Duodenal mucosa (tissue), 2 donors: ENCODE measurements at regions not wholly inside any gene's neighbourhood (a gene's known extent, or its start where the extent isn't known, plus 50 kb on each side); places are given as distances from the start of the nearest gene placed in this dataset.

Experiments
- H3K27ac ChIP-seq: one replicate; pipeline ENCODE4 v1.7.0; 2013; ENCODE audit warnings: low read depth, low read length
- H3K27me3 ChIP-seq, 2 donors: one replicate each; pipeline ENCODE4 v1.7.0; 2013; ENCODE audit warnings: low read length in 2 of 2, control low read depth in 1 of 2; ENCODE audit not compliant: insufficient read depth in 2 of 2, control insufficient read depth in 1 of 2
- H3K36me3 ChIP-seq, 2 donors: one replicate each; pipeline ENCODE4 v1.7.0; 2013; ENCODE audit warnings: low read length in 2 of 2, control low read depth in 1 of 2; ENCODE audit not compliant: insufficient read depth in 2 of 2, control insufficient read depth in 1 of 2
- H3K4me1 ChIP-seq, 2 donors: one replicate each; pipeline ENCODE4 v1.7.0; 2013; ENCODE audit warnings: low read length in 2 of 2, control low read depth in 1 of 2; ENCODE audit not compliant: insufficient read depth in 2 of 2, control insufficient read depth in 1 of 2
- H3K4me3 ChIP-seq, 2 donors: one replicate each; pipeline ENCODE4 v1.7.0; 2013; ENCODE audit warnings: low read length in 2 of 2, low read depth in 1 of 2
- H3K9ac ChIP-seq, 2 donors: one replicate each; pipeline ENCODE4 v1.7.0; 2013; ENCODE audit warnings: low read length in 2 of 2, low read depth in 1 of 2
- H3K9me3 ChIP-seq, 2 donors: one replicate each; pipeline ENCODE4 v1.7.0; 2013; ENCODE audit warnings: low read length in 2 of 2, control low read depth in 1 of 2; ENCODE audit not compliant: control insufficient read depth in 1 of 2

- Histone ChIP-seq H3K9ac (no peak overlapping the region), H3K36me3 (no peaks in the 10 kb centered on the region), H3K27ac (no peak overlapping the region), H3K27me3 (no peaks in the 10 kb centered on the region), H3K4me1 (no peaks in the 10 kb centered on the region), H3K4me3 (no peak overlapping the region), H3K9me3 (peaks cover 0 to 4% of the 10 kb centered on the region in 2 donors)
These were observed 516.1 kb upstream of the MGMT start for GRCh38 chr10:128950916-128951275.

- no peaks in the 10 kb centered on the region for H3K9me3 ChIP-seq
- no peak overlapping the region for H3K4me3 ChIP-seq
- no peak overlapping the region for H3K9ac ChIP-seq
- H3K36me3 ChIP-seq: no peaks in the 10 kb centered on the region
- H3K27ac ChIP-seq: no peak overlapping the region
- H3K4me1 ChIP-seq: no peaks in the 10 kb centered on the region
- no peaks in the 10 kb centered on the region for H3K27me3 ChIP-seq
These were observed 514.2 kb upstream of the MGMT start for GRCh38 chr10:128952856-128953255.

DNA sequence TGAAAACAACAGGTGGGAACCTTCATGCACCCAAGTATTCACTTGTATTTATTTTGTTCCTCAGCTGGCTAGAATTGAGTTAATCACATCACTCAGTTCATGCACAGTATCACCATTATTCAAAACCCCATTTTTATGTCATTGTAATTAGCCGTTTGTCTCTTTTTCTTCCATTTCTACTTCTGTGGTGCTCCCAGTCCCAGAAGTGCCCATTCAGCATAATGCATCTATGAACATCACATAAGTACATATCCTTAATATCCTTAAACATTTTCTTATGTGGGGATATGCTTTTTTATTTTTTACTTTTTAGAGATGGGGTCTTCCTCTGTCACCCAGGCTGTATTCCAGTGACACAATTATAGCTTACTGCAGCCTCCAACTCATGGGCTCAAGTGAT, 510.9 kb upstream of the MGMT start:
- H3K4me3 ChIP-seq: no peak overlapping the region

GRCh38 chr10:128957221-128957620, 509.8 kb upstream of the MGMT start:
- Histone ChIP-seq H3K36me3 (no peaks in the 10 kb centered on the region), H3K9ac (no peak overlapping the region), H3K9me3 (no peaks in the 10 kb centered on the region), H3K4me3 (no peak overlapping the region), H3K27me3 (peaks cover 0 to 12% of the 10 kb centered on the region in 2 donors), H3K4me1 (no peaks in the 10 kb centered on the region), H3K27ac (no peak overlapping the region)

More for the DNA sequence above, 510.9 kb upstream of the MGMT start:
- Histone ChIP-seq H3K9ac (no peak overlapping the region), H3K4me1 (no peaks in the 10 kb centered on the region), H3K27me3 (peaks cover 0 to 5% of the 10 kb centered on the region in 2 donors), H3K9me3 (no peaks in the 10 kb centered on the region), H3K27ac (no peak overlapping the region), H3K36me3 (no peaks in the 10 kb centered on the region)

GRCh38 chr10:128958834-128959690, 508.0 kb upstream of the MGMT start:
- H3K9ac ChIP-seq: no peak overlapping the region
- H3K27ac ChIP-seq: no peak overlapping the region
- H3K36me3 ChIP-seq: no peaks in the 10 kb centered on the region
- H3K27me3 ChIP-seq: peaks cover 0 to 14% of the 10 kb centered on the region in 2 donors
- H3K4me3 ChIP-seq: no peak overlapping the region
- no peaks in the 10 kb centered on the region for H3K9me3 ChIP-seq
- H3K4me1 ChIP-seq: no peaks in the 10 kb centered on the region

DNA sequence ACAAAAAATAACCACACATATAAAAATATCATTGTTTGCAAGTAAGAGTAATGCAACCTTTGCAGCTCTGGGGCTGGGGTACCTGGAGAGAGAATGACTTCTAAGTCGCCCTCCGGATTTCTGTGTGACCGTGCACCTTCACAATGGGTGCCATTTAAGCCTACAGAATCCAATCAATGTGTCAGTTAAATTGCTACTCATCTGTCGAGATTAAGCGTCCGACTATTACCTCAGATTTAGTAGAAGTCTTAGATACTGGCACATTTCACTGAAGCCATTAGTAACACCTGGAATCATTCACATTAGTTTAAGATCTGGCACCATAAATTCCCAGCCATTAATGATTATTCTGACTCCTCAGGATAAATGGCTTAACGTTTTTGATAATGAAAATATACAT, 507.3 kb upstream of the MGMT start:
- H3K27me3 ChIP-seq: peaks cover 0 to 14% of the 10 kb centered on the region in 2 donors
- H3K27ac ChIP-seq: no peak overlapping the region
- H3K9me3 ChIP-seq: no peaks in the 10 kb centered on the region
- H3K9ac ChIP-seq: no peak overlapping the region
- H3K4me1 ChIP-seq: no peaks in the 10 kb centered on the region
- H3K4me3 ChIP-seq: no peak overlapping the region
- no peaks in the 10 kb centered on the region for H3K36me3 ChIP-seq

DNA sequence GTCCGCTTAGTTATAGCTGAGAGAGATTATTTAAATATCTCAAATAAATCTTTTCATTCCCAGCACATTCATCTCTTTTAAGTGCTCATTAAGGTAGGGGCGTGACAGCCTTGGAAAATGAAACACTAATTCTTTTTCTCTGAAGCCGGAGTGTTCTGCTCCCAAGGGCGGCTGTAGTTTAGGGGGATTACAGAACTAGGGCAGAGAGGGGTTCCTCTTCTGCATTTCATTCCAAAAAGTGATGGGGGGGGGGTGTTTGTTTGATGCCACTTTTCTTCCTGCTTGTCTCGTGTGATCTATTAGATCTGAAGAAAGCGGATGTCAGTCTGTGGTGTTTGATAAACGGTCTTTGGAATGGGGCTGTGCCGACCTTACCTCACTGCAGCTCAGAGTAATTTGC, 506.5 kb upstream of the MGMT start:
- no peaks in the 10 kb centered on the region for H3K4me1 ChIP-seq
- no peaks in the 10 kb centered on the region for H3K9me3 ChIP-seq
- H3K27me3 ChIP-seq: peaks cover 0 to 14% of the 10 kb centered on the region in 2 donors
- no peak overlapping the region for H3K9ac ChIP-seq
- H3K4me3 ChIP-seq: no peak overlapping the region
- no peak overlapping the region for H3K27ac ChIP-seq
- H3K36me3 ChIP-seq: no peaks in the 10 kb centered on the region

DNA sequence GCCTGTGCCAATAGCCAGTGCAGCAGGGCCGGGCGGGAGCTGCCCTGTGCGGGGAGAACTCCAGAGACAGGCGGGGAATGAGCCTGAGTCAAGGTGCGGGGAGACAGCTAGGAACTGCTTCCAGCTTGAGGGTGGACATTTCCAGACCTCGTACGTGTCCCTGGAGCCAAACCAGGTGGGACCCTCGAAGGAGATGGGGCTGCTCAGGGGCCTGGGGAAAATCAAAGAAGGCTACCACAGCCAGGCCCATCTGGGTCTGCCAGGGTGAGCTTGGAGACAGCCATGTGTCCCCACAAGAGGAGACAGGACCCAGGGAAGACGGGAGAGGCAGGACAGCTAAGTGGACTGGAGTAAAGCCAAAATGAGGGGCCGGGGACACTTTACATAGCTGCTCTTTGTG, 504.9 kb upstream of the MGMT start:
- H3K27ac ChIP-seq: no peak overlapping the region
- no peaks in the 10 kb centered on the region for H3K9me3 ChIP-seq
- peaks cover 0 to 14% of the 10 kb centered on the region in 2 donors for H3K27me3 ChIP-seq
- H3K4me1 ChIP-seq: no peaks in the 10 kb centered on the region
- H3K9ac ChIP-seq: no peak overlapping the region
- no peak overlapping the region for H3K4me3 ChIP-seq
- no peaks in the 10 kb centered on the region for H3K36me3 ChIP-seq

GRCh38 chr10:128963211-128964099, 503.6 kb upstream of the MGMT start:
- H3K4me1 ChIP-seq: no peaks in the 10 kb centered on the region
- no peak overlapping the region for H3K27ac ChIP-seq
- H3K36me3 ChIP-seq: no peaks in the 10 kb centered on the region

GRCh38 chr10:128964100-128964403, 503.0 kb upstream of the MGMT start:
- H3K27ac ChIP-seq: no peak overlapping the region
- H3K9me3 ChIP-seq: no peaks in the 10 kb centered on the region
- H3K4me1 ChIP-seq: peaks cover 0 to under 1% of the 10 kb centered on the region in 2 donors
- H3K36me3 ChIP-seq: no peaks in the 10 kb centered on the region
- H3K27me3 ChIP-seq: peaks cover 0 to 14% of the 10 kb centered on the region in 2 donors
- H3K9ac ChIP-seq: no peak overlapping the region
- no peak overlapping the region for H3K4me3 ChIP-seq

More at GRCh38 chr10:128963211-128964099, 503.6 kb upstream of the MGMT start:
- H3K27me3 ChIP-seq: peaks cover 0 to 14% of the 10 kb centered on the region in 2 donors
- H3K9me3 ChIP-seq: no peaks in the 10 kb centered on the region
- no peak overlapping the region for H3K9ac ChIP-seq
- no peak overlapping the region for H3K4me3 ChIP-seq
